Endothelial cell of umbilical vein (primary cell): ENCODE measurements at regions not wholly inside any gene's neighbourhood (a gene's known extent, or its start where the extent isn't known, plus 50 kb on each side); places are given as distances from the start of the nearest gene placed in this dataset.

Source experiments
- CTCF ChIP-seq, 2 donors: IDR thresholded peaks; 1 replicate in 1 of 2; 2 replicates in 1 of 2; pipeline ENCODE4 v1.5.1; 2011; ENCODE audit warnings: low read length in 2 of 2, mild to moderate bottlenecking in 2 of 2, moderate library complexity in 2 of 2, control low read depth in 1 of 2, inconsistent platforms in 1 of 2, low read depth in 1 of 2; ENCODE audit not compliant: insufficient read depth in 1 of 2; ENCODE audit errors: extremely low read depth in 1 of 2
- EZH2 ChIP-seq: IDR thresholded peaks from 2 replicates; pipeline ENCODE4 v1.6.1; 2012; ENCODE audit warnings: borderline replicate concordance, low read depth, mild to moderate bottlenecking, moderate library complexity, low read length, inconsistent platforms; ENCODE audit not compliant: severe bottlenecking
- FOS ChIP-seq: IDR thresholded peaks from 2 replicates; pipeline ENCODE4 v1.6.1; 2011; ENCODE audit warnings: mild to moderate bottlenecking, low read length, moderate library complexity, borderline replicate concordance; ENCODE audit not compliant: insufficient read depth
- GATA2 ChIP-seq: IDR thresholded peaks from 2 replicates; pipeline ENCODE4 v1.7.0; 2011; ENCODE audit warnings: low read depth, mild to moderate bottlenecking, moderate library complexity, mixed read lengths, low read length; ENCODE audit not compliant: insufficient read length, insufficient read depth
- JUN ChIP-seq: IDR thresholded peaks from 2 replicates; pipeline ENCODE4 v1.6.1; 2011; ENCODE audit warnings: borderline replicate concordance, low read depth; ENCODE audit not compliant: insufficient read length, insufficient read depth
- MAX ChIP-seq: IDR thresholded peaks from 2 replicates; pipeline ENCODE4 v1.6.1; 2011; ENCODE audit not compliant: insufficient read depth, insufficient read length
- MYC ChIP-seq: IDR thresholded peaks from one replicate; pipeline ENCODE4 v1.6.1; 2011; ENCODE audit warnings: mild to moderate bottlenecking, low read depth, low read length
- POLR2A ChIP-seq: IDR thresholded peaks from 2 replicates; pipeline ENCODE4 v1.6.1; 2012; ENCODE audit warnings: low read depth, mild to moderate bottlenecking, control low read depth, low read length
- POLR2AphosphoS5 ChIP-seq: IDR thresholded peaks from 2 replicates; pipeline ENCODE4 v1.6.1; 2012; ENCODE audit warnings: low read depth, mild to moderate bottlenecking, control low read depth, low read length, moderate library complexity; ENCODE audit not compliant: insufficient read depth

GRCh38 chr13:91101381-91101780, 246.1 kb upstream of the MIR17HG start:
- no peak for TF ChIP-seq CTCF (IDR thresholded peaks at IDR 0.05; ENCODE audit: extremely low read depth in 1 of 2, insufficient read depth in 1 of 2, low read depth in 1 of 2, low read length in 2 of 2)
- no peak for TF ChIP-seq POLR2A
- no peak for TF ChIP-seq MYC
- no peak for TF ChIP-seq EZH2
- TF ChIP-seq MAX: no peak
- no peak for TF ChIP-seq POLR2AphosphoS5
- TF ChIP-seq GATA2: no peak
- no peak for TF ChIP-seq FOS
- no peak for TF ChIP-seq JUN
